IMR-90 (cell line): ENCODE measurements at regions not wholly inside any gene's neighbourhood (a gene's known extent, or its start where the extent isn't known, plus 50 kb on each side); places are given as distances from the start of the nearest gene placed in this dataset.

Experiments
- ATAC-seq: fragments of 200-7000 bp; cut with Tn5 transposase; 2 replicates; pipeline ENCODE4 v1.9.1; 2020; ENCODE audit warnings: low read depth, mild to moderate bottlenecking, moderate library complexity
- BruUV-seq: library from RNA; stranded (reverse); fragments of 400-500 nt; replicated peaks from 2 replicates; lab custom pipeline; 2021; lab: Mats Ljungman, UMichigan
- CTCF ChIA-PET: fragments of 300-600 bp; formaldehyde crosslinking; extraction: SDS; loops from one replicate; lab custom pipeline; 2021; ENCODE audit warnings: antibody characterized with exemption; lab: Yijun Ruan, JAX
- POLR2A ChIA-PET: fragments of 300-600 bp; sonication (Branson Sonifier 250); formaldehyde crosslinking; loops from one replicate; lab custom pipeline; 2022; ENCODE audit warnings: antibody characterized with exemption; ENCODE audit not compliant: unreplicated experiment; lab: Charles Lee
- DNase-seq: peaks from one replicate; pipeline ENCODE4 v3.0.0; 2013
- H2AFZ ChIP-seq: replicated peaks from 2 replicates; pipeline ENCODE3; 2013; ENCODE audit warnings: low read length, mild to moderate bottlenecking; ENCODE audit not compliant: poor library complexity
- H2AK5ac ChIP-seq: 2 replicates; pipeline ENCODE4 v1.6.1; 2013; ENCODE audit warnings: low read depth, low read length, inconsistent platforms
- H2AK9ac ChIP-seq: replicated peaks from 2 replicates; pipeline ENCODE3; 2013; ENCODE audit warnings: mild to moderate bottlenecking, low read depth, low read length, moderate library complexity; ENCODE audit not compliant: poor library complexity
- H2BK120ac ChIP-seq: 2 replicates; pipeline ENCODE4 v1.6.1; 2013; ENCODE audit warnings: low read depth, low read length, inconsistent platforms
- H2BK15ac ChIP-seq: 3 replicates; pipeline ENCODE4 v1.6.1; 2013; ENCODE audit warnings: low read depth, low read length, inconsistent platforms
- H2BK20ac ChIP-seq: 2 replicates; pipeline ENCODE4 v1.6.1; 2013; ENCODE audit warnings: low read depth, mild to moderate bottlenecking, inconsistent platforms, low read length, moderate library complexity
- H2BK5ac ChIP-seq: 2 replicates; pipeline ENCODE4 v1.6.1; 2013; ENCODE audit warnings: mild to moderate bottlenecking, low read depth, low read length, inconsistent platforms; ENCODE audit not compliant: poor library complexity, severe bottlenecking
- H3K14ac ChIP-seq: replicated peaks from 2 replicates; pipeline ENCODE4 v1.6.1; 2013; ENCODE audit warnings: low read depth, low read length, inconsistent platforms
- H3K18ac ChIP-seq: 2 replicates; pipeline ENCODE4 v1.6.1; 2013; ENCODE audit warnings: low read depth, low read length, control low read depth
- H3K23ac ChIP-seq: 2 replicates; pipeline ENCODE4 v1.6.1; 2013; ENCODE audit warnings: low read depth, low read length, inconsistent platforms
- H3K27ac ChIP-seq: 2 replicates; pipeline ENCODE4 v1.5.1; 2013; ENCODE audit warnings: mild to moderate bottlenecking, control low read depth, low read length; ENCODE audit not compliant: insufficient read depth
- H3K27me3 ChIP-seq: 2 replicates; pipeline ENCODE4 v1.6.1; 2013; ENCODE audit warnings: low read length; ENCODE audit not compliant: control insufficient read depth, insufficient read depth
- H3K36me3 ChIP-seq: 2 replicates; pipeline ENCODE4 v1.6.1; 2013; ENCODE audit warnings: low read length, mixed read lengths; ENCODE audit not compliant: control insufficient read depth, insufficient read depth
- H3K4ac ChIP-seq: 2 replicates; pipeline ENCODE4 v1.6.1; 2013; ENCODE audit warnings: low read depth, low read length, inconsistent platforms
- H3K4me1 ChIP-seq: 2 replicates; pipeline ENCODE4 v1.6.1; 2013; ENCODE audit warnings: low read length, mixed read lengths; ENCODE audit not compliant: control insufficient read depth, insufficient read depth
- H3K4me2 ChIP-seq: 2 replicates; pipeline ENCODE4 v1.6.1; 2013; ENCODE audit warnings: low read depth, mild to moderate bottlenecking, control low read depth, low read length, moderate library complexity
- H3K4me3 ChIP-seq: 2 replicates; pipeline ENCODE4 v1.5.1; 2013; ENCODE audit warnings: low read depth, mild to moderate bottlenecking, control low read depth, low read length, moderate library complexity; ENCODE audit not compliant: insufficient read depth
- H3K56ac ChIP-seq: 2 replicates; pipeline ENCODE4 v1.6.1; 2013; ENCODE audit warnings: low read length, inconsistent platforms; ENCODE audit not compliant: insufficient read depth; ENCODE audit errors: extremely low read depth
- H3K79me1 ChIP-seq, 2 experiments: 2 replicates each; pipeline ENCODE4 v1.6.1; 2013; ENCODE audit warnings: low read length in 2 of 2, inconsistent platforms in 1 of 2, low read depth in 1 of 2
- H3K9ac ChIP-seq: 2 replicates; pipeline ENCODE4 v1.6.1; 2013; ENCODE audit warnings: low read depth, low read length, control low read depth
- H3K9me1 ChIP-seq: 2 replicates; pipeline ENCODE4 v1.6.1; 2013; ENCODE audit warnings: low read length, inconsistent platforms; ENCODE audit not compliant: insufficient read depth
- H3K9me3 ChIP-seq: 2 replicates; pipeline ENCODE4 v1.6.1; 2013; ENCODE audit warnings: low read length; ENCODE audit not compliant: control insufficient read depth, insufficient read depth
- H4K20me1 ChIP-seq: 2 replicates; pipeline ENCODE4 v1.6.1; 2013; ENCODE audit warnings: low read length, inconsistent platforms; ENCODE audit not compliant: insufficient read depth
- H4K5ac ChIP-seq: 2 replicates; pipeline ENCODE4 v1.6.1; 2013; ENCODE audit warnings: mild to moderate bottlenecking, low read depth, low read length, control low read depth
- H4K8ac ChIP-seq, 2 experiments: 2 replicates each; pipeline ENCODE4 v1.6.1; 2013; ENCODE audit warnings: low read depth in 2 of 2, low read length in 2 of 2, control low read depth in 1 of 2, inconsistent platforms in 1 of 2
- H4K91ac ChIP-seq: 2 replicates; pipeline ENCODE4 v1.6.1; 2013; ENCODE audit warnings: low read depth, low read length, inconsistent platforms; ENCODE audit not compliant: insufficient read depth
- CEBPB ChIP-seq: IDR thresholded peaks from 2 replicates; pipeline ENCODE4 v1.6.1; 2012; ENCODE audit warnings: low read depth, low read length, improper control_type of control experiment
- ELK1 ChIP-seq: fragments of 150-350 bp; IDR thresholded peaks from 2 replicates; pipeline ENCODE4 v1.6.1; 2016; ENCODE audit warnings: low read depth, mild to moderate bottlenecking, low read length, moderate library complexity, borderline replicate concordance
- FOS ChIP-seq: fragments of 150-350 bp; IDR thresholded peaks from 2 replicates; pipeline ENCODE4 v1.6.1; 2016; ENCODE audit warnings: low read depth, low read length
- RCOR1 ChIP-seq: IDR thresholded peaks from 2 replicates; pipeline ENCODE4 v1.6.1; 2012; ENCODE audit warnings: mild to moderate bottlenecking, low read length, improper control_type of control experiment; ENCODE audit not compliant: insufficient replicate concordance
- RFX5 ChIP-seq: IDR thresholded peaks from 2 replicates; pipeline ENCODE4 v1.8.0; 2012; ENCODE audit warnings: low read depth, mild to moderate bottlenecking, low read length, moderate library complexity
- WGBS, 2 experiments: methylation state at CpG; one replicate each; pipeline versions ENCODE4 v1.1.5 to v1.1.7; 2013; ENCODE audit warnings: missing lambda C conversion rate in 2 of 2; ENCODE audit not compliant: insufficient read length in 1 of 2; ENCODE audit errors: extremely low coverage in 2 of 2; 5-methylcytosine and 5-hydroxymethylcytosine counted together
- dilution Hi-C: fragments of 300-500 bp; cut with HindIII; formaldehyde crosslinking; loops from one replicate; pipeline ENCODE4 v1.14.3; 2018; ENCODE audit warnings: low sequenced_read_pairs; ENCODE audit not compliant: unreplicated experiment
- in situ Hi-C: fragments of 300-500 bp; cut with MboI; formaldehyde crosslinking; loops from 3 replicates; pipeline ENCODE4 v1.14.3; 2019; ENCODE audit warnings: low sequenced_read_pairs, inconsistent platforms, mixed read lengths
- intact Hi-C: fragments of 100-400 bp; cut with micrococcal nuclease; formaldehyde crosslinking; loops from 2 replicates; pipeline ENCODE4 v1.10.0; 2022

GRCh38 chr5:109563189-109563588 lies 126.5 kb upstream of the MAN2A1 start:
- Histone ChIP-seq H3K79me1 (no peaks in the 10 kb centered on the region), H2AFZ (no peak overlapping the region), H3K9me3 (no peaks in the 10 kb centered on the region), H3K4ac (no peak overlapping the region), H3K14ac (no peak overlapping the region), H3K18ac (no peak overlapping the region), H2BK5ac (no peak overlapping the region), H4K5ac (no peak overlapping the region), H3K9me1 (no peaks in the 10 kb centered on the region), H4K20me1 (no peaks in the 10 kb centered on the region), H4K91ac (no peak overlapping the region), H3K4me1 (no peaks in the 10 kb centered on the region), H3K36me3 (no peaks in the 10 kb centered on the region), H2BK15ac (no peak overlapping the region), H3K4me3 (no peak overlapping the region), H2AK9ac (no peak overlapping the region), H2BK20ac (no peak overlapping the region), H2BK120ac (no peak overlapping the region), H2AK5ac (no peak overlapping the region), H3K4me2 (no peak overlapping the region), H3K27me3 (no peaks in the 10 kb centered on the region), H3K56ac (no peak overlapping the region), H4K8ac (no peak overlapping the region), H3K23ac (no peak overlapping the region), H3K27ac (no peak overlapping the region), H3K9ac (no peak overlapping the region)
- BruUV-seq: no TSS peak
- in situ Hi-C loops (no loop called here), dilution Hi-C loops (no loop called here), intact Hi-C loops (loop anchor here (10.0 kb wide), 1 partner anchor 1062 kb away; no protein-coding TSS in a partner anchor)
- TF ChIP-seq RCOR1 (no peak), RFX5 (no peak), CEBPB (no peak), ELK1 (no peak), FOS (no peak)
- ATAC-seq (no peak), DNase-seq (no peak)
- ChIA-PET POLR2A (no interaction called here), CTCF (no interaction called here)
- no CpG with 5 or more reads among the region's 1 CpG for WGBS, 2 experiments
